ENCODE measurements at regions not wholly inside any gene's neighbourhood (a gene's known extent, or its start where the extent isn't known, plus 50 kb on each side); places are given as distances from the start of the nearest gene placed in this dataset.

DNA sequence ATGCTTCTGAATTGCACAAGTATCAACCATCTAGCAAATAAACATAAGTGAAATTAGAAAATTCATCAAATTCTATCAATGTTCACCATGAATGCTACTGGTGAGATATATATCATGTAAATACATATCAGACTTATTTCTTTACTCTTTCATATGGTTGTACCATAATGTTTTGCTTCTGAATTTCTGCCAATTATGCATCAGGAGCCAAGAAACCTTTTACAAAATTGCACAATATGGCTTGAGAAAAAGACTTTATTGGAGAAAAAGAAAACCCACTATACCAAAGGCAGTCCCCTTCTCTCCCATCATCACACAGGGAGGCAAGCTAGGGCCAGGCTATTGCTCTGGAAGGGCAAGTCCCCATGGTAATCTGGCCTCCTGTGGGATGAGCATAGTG is 402.6 kb downstream of the C6orf118 start:
- TF ChIP-seq EZH2 (IDR thresholded peaks at IDR 0.05; ENCODE audit: insufficient read depth, low read length): no peak
- TF ChIP-seq, protein P1, sequence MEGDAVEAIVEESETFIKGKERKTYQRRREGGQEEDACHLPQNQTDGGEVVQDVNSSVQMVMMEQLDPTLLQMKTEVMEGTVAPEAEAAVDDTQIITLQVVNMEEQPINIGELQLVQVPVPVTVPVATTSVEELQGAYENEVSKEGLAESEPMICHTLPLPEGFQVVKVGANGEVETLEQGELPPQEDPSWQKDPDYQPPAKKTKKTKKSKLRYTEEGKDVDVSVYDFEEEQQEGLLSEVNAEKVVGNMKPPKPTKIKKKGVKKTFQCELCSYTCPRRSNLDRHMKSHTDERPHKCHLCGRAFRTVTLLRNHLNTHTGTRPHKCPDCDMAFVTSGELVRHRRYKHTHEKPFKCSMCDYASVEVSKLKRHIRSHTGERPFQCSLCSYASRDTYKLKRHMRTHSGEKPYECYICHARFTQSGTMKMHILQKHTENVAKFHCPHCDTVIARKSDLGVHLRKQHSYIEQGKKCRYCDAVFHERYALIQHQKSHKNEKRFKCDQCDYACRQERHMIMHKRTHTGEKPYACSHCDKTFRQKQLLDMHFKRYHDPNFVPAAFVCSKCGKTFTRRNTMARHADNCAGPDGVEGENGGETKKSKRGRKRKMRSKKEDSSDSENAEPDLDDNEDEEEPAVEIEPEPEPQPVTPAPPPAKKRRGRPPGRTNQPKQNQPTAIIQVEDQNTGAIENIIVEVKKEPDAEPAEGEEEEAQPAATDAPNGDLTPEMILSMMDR (IDR thresholded peaks at IDR 0.05; ENCODE audit: insufficient read depth, low read depth, low read length): no peak
